T47D (cell line): ENCODE measurements at regions not wholly inside any gene's neighbourhood (a gene's known extent, or its start where the extent isn't known, plus 50 kb on each side); places are given as distances from the start of the nearest gene placed in this dataset.

Experiments
- DNase-seq, 2 experiments: peaks; one replicate each; pipeline versions ENCODE4 v3.0.0 to v3.0.0-alpha.2; 2011 to 2012; ENCODE audit warnings: low read depth in 1 of 2, low spot score in 1 of 2
- JUND ChIP-seq: IDR thresholded peaks from 2 replicates; pipeline ENCODE4 v1.6.1; 2012; ENCODE audit warnings: low read depth
- in situ Hi-C: cut with HindIII; loops from 2 replicates; pipeline ENCODE4 v1.10.0; 2016; ENCODE audit warnings: low sequenced_read_pairs, low pct_unique_long_range_greater_than_20kb

GRCh38 chrX:9087271-9088040, 53.5 kb upstream of the FAM9B start:
- in situ Hi-C loops, result no loop called here
- no peak for TF ChIP-seq JUND

GRCh38 chrX:9088896-9089295, 55.0 kb upstream of the FAM9B start:
- no peak for DNase-seq
- in situ Hi-C loops, result no loop called here
- no peak for TF ChIP-seq JUND

More at GRCh38 chrX:9087271-9088040, 53.5 kb upstream of the FAM9B start:
- no peak for DNase-seq

GRCh38 chrX:9090766-9091165, 56.8 kb upstream of the FAM9B start:
- in situ Hi-C loops, result no loop called here
- no peak for TF ChIP-seq JUND
- no peak for DNase-seq

- no peak for DNase-seq
- in situ Hi-C loops, result no loop called here
- TF ChIP-seq JUND, result no peak
Measured at GRCh38 chrX:9091258-9091657, 57.3 kb upstream of the FAM9B start.

- DNase-seq, result no peak
- TF ChIP-seq JUND, result no peak
- in situ Hi-C loops, result no loop called here
Measured at GRCh38 chrX:9102956-9103355, 69.0 kb upstream of the FAM9B start.

- no peak for TF ChIP-seq JUND
- DNase-seq, result no peak
- in situ Hi-C loops, result no loop called here
Measured at GRCh38 chrX:9108054-9108453, 74.1 kb upstream of the FAM9B start.

GRCh38 chrX:9110808-9111207, 76.9 kb upstream of the FAM9B start:
- TF ChIP-seq JUND, result no peak
- in situ Hi-C loops, result no loop called here
- no peak for DNase-seq

GRCh38 chrX:9114245-9114644, 80.3 kb upstream of the FAM9B start:
- no peak for DNase-seq
- in situ Hi-C loops, result no loop called here
- TF ChIP-seq JUND, result no peak

- no peak for TF ChIP-seq JUND
- in situ Hi-C loops, result no loop called here
- DNase-seq, result no peak
Measured at GRCh38 chrX:9117851-9118250, 83.9 kb upstream of the FAM9B start.

GRCh38 chrX:9122519-9123245, 88.8 kb upstream of the FAM9B start:
- no peak for DNase-seq
- no peak for TF ChIP-seq JUND
- in situ Hi-C loops, result no loop called here

- TF ChIP-seq JUND, result no peak
- DNase-seq, result no peak
- in situ Hi-C loops, result no loop called here
Measured at GRCh38 chrX:9127986-9128385, 94.1 kb upstream of the FAM9B start.

- in situ Hi-C loops, result no loop called here
- no peak for TF ChIP-seq JUND
- DNase-seq, result no peak
Measured at GRCh38 chrX:9130031-9130430, 96.1 kb upstream of the FAM9B start.

- in situ Hi-C loops, result no loop called here
- DNase-seq, result no peak
- TF ChIP-seq JUND, result no peak
Measured at GRCh38 chrX:9131066-9131465, 97.1 kb upstream of the FAM9B start.
